GM19455 (cell line): ENCODE measurements at regions not wholly inside any gene's neighbourhood (a gene's known extent, or its start where the extent isn't known, plus 50 kb on each side); places are given as distances from the start of the nearest gene placed in this dataset.
A peak's percentile ranks its signal among the peaks of the same experiment; 100 is the strongest.
"Not testable (repeated sequence)": the region's sequence is repeated elsewhere in the genome, so short reads cannot be mapped to it uniquely, and the experiment has no call there.

Source experiments
- ATAC-seq: cut with Tn5 transposase; IDR thresholded peaks from one replicate; pipeline ENCODE4 v1.9.1; 2021; ENCODE audit not compliant: unreplicated experiment

DNA sequence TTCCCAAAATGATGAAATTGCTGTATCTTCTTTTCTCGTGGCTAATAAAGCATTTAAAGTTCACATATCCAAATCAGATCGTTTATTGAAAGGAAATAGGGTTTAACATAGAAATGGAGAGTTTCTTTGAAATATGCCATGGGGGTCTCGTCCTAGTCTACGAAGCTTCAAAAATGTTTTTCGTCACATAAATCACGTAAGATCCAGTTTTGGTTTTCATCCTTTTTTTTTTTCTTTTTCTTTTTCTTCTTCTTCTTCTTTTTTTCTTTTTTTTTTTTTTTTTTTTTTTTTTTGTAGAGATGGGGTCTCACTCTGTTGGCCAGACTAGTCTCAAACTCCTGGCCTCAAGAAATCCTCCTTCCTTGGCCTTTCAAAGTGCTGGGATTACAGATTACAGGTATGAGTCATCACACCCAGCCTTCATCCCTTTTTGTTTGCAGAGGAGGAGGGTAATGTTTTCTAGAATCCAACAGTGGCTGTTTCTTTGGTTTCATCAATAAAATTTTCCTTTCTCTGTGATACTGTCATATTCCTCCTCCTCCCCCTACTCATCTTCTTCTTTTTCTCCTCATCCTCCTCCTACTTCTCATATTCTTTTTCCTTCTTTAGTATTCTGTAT, 94.7 kb upstream of the LOC128125822 start:
- ATAC-seq, result no peak

- ATAC-seq, result no peak
Observed at GRCh38 chr6:63478734-63479133, 93.5 kb upstream of the LOC128125822 start.

GRCh38 chr6:63486196-63486595, 86.1 kb upstream of the LOC128125822 start:
- no peak for ATAC-seq

DNA sequence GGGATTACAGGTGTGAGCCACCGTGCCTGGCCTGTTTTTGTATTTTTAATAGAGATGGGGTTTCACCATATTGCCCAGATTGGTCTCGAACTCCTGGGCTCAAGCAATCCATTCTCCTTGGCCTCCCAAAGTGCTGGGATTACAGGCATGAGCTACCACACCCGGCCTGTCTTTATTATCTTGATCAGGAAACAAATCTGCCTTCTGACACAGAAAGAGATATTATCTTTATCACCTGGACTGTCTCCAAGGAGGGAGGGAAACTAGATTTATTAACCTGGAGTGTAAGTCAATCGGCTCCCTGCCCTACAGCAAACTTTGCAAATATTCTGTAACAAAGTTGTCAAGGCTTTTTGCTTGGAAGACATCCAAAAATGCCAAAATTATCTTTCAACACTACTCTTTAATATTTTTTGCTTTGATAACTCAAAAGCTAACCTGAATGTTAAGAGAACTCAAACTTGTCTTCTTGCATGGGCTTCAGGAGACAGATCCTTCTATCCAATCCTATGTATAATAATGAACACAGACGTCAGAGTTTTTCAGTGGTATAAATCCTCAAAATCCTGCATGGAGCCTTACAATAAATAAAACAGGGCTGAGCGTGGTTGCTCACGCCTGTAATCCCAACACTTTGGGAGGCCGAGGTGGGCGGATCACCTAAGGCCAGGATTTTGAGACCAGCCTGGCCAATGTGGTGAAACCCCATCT, 85.0 kb upstream of the LOC128125822 start:
- ATAC-seq, result no peak

DNA sequence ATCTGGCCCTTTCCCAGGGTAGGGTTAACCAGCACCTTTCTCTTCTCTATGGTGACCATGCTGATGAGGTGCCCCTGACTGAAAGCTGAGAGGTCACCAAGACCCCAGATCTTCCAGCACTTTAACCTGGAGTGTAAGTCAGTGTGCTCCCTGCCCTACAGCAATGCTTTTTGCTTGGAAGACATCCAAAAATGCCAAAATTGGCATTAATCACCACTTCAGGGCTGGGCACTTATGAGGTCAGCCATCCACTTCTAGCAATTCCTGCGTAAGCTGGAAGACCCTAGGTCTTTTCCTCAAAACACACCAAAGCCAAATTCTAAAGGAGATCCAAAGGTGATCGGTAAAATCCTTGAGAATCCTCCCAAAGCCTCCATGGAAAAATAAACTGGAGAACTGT, 81.2 kb upstream of the LOC128125822 start:
- ATAC-seq, result no peak

DNA sequence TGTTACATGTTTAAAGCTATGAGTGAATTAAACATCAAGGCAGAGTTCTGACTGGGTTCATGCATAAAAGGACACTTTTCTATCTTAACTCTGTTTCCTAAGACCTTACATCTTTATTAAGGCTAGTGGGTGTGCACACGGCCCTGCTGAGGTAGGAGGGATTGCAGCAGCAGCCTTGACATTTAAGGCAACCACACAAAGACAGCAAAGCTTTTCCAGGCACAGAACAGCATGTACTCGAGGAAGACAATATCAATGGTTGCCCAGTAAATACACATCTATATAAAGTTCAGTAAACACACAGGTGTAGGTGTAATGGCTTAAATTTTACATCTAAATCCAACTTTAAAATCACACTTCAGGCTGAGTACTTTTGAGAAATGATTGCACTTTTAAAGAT, 79.8 kb upstream of the LOC128125822 start:
- no peak for ATAC-seq

DNA sequence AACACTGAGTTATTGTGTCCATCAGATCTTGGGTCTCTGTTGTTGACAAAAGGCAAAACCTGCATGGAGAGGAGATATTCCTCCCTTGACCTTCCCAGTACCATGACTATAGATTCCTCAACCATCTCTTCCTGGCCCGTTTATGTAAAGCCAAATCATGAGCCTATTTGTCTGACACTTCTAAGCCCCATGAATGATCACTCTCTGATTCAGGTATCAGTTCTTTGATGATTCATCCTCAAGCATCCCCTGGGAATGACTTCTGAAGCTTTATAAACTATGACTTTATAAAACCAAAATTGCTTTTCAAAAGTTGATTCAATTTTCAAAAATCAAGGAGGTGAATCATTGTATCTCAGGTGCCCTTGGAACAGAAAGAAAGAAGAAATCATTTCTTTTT, 78.7 kb upstream of the LOC128125822 start:
- ATAC-seq, result no peak

GRCh38 chr6:63496361-63496804, 75.9 kb upstream of the LOC128125822 start:
- no peak for ATAC-seq

GRCh38 chr6:63502156-63502555, 70.1 kb upstream of the LOC128125822 start:
- no peak for ATAC-seq

DNA sequence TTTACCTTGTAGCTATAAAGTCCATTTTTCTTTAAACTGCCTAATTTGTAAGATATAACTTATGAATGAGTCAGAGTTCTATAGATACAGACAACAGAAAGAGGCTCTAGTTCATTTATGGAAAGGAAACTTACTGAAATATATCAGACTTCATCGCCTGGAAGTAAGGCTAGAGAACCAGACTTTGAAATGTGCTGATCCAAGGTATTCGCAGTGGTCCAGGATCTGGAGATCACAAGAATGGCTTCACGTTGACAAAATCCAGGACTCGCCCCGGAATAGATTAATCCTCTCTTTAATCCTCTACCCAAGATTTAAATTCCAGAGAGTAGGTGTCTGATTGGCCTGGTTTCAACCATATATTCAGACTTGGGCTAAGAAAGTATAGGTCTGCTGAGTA, 69.1 kb upstream of the LOC128125822 start:
- no peak for ATAC-seq

- ATAC-seq, result peak; percentile 98
Observed at GRCh38 chr6:63504777-63505384, 67.4 kb upstream of the LOC128125822 start.

- ATAC-seq, result no peak
Observed at GRCh38 chr6:63507096-63507495, 65.2 kb upstream of the LOC128125822 start.

DNA sequence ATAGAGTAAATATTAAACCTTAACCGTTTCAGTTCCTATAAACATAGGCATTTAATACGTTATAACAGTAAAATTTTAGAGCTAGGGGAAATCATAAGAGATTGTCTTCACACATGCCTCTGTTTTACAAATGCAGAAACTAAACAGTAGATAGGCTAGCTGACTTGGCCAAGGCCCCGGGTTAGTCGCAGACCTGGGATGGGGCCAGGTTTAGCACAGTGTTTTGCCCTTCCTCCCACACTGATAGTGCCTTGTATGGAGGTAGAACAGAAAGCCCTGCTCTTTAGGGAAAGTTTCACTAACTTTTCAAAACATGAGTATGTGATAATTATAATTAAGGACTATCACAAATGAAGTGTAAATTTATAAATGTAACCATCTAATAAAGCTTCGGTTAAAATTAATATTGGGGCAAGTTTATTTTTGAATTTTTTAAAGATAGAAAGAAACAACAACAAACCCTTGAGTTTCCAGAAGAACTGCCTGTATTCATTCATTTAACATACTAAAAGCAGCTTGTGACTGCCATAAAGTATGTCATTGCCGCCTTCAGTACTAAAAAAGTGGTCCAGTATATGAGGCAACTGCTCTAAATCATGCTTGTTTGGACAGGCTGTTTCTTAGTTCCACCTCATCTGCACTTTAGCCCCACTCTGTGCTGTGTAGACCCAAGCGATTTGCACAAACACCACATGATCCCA, 62.5 kb upstream of the LOC128125822 start:
- ATAC-seq, result no peak

- ATAC-seq, result no peak
Observed at GRCh38 chr6:63510353-63510686, 62.0 kb upstream of the LOC128125822 start.

DNA sequence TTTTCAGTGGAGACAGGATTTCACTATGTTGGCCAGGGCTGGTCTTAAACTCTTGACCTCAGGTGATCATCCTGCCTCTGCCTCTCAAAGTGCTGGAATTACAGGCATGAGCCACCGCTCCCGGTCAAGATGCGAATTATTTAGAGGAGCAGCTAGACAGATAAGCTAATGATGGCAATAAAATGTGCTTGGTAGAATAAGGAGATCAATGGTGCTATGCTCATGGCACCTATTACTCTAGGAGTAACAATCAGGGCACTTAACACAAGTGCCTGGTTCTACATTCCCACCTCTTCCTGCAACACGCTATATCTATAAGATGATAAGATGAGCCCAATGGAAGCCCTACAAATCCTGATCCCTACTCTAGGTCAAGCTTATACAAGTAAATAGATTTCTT, 61.4 kb upstream of the LOC128125822 start:
- ATAC-seq, result no peak

DNA sequence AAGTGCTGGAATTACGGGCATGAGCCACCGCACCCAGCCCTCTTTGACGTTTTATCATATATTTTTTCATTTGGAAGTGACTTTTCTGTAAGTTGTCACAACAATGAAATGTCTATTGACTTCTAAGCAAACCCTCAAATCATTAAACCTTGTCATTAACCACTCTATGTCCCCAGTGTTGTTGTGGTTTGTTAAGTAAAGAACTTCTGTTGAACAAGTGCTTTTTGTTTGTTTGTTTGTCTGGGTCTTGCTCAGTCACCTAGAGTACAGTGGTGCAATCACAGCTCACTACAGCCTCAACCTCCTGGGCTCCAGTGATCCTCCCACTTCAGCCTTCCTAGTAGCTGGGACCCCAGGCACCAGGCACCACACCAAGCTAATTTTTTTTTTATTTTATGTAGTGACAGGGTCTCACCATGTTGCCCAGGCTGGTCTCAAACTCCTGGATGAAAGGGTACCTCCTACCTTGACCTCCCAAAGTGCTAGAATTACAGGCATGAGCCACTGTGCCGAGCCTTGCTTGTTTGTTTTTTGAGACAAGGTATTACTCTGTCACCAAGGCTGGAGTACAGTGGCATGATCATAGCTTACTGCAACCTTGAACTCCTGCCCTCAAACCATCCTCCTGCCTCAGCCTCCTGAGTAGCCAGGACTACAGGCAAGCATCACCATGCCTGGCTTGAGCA, 57.6 kb upstream of the LOC128125822 start:
- ATAC-seq, result no peak

DNA sequence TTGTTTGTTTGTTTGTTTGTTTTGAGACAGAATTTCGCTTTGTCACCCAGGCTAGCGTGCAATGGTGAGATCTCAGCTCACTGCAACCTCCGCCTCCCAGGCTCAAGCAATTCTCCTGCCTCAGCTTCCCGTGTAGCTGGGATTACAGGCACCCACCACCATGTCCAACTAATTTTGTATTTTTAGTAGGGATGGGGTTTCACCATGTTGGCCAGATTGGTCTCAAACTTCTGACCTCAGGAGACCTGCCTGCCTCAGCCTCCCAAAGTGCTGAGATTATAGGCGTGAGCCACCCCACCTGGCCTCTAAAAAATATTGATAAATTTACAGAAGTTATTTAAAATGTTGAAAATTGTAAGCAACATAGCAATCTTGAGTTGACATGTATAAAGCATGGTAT, 57.1 kb upstream of the LOC128125822 start:
- ATAC-seq, result not testable (repeated sequence)

GRCh38 chr6:63516186-63516944, 55.9 kb upstream of the LOC128125822 start:
- ATAC-seq, result no peak

DNA sequence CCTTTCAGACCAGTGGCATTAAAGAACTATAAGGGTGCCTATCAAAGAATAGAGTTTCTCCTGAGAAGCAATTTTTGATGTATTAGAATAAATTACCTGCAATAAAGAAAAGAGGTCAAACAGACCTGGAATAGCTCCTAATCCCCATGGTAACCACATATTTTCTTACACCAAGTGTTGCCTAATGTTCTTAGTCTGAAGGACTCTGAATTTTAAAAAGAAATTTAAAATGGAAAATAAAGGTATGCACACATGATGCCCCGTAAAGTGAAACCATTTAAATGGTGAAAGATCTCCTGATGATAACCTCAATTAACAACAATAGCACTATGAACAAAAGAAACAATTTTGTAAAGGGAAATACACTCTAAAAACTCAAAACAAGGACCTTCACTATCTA, 55.1 kb upstream of the LOC128125822 start:
- ATAC-seq, result no peak

GRCh38 chr6:63521475-63522210, 50.6 kb upstream of the LOC128125822 start:
- no peak for ATAC-seq
